NCI-H446 treated with DMSO at 0.1 percent for 48 hours (cell line): ENCODE measurements at regions not wholly inside any gene's neighbourhood (a gene's known extent, or its start where the extent isn't known, plus 50 kb on each side); places are given as distances from the start of the nearest gene placed in this dataset.

ENCODE experiments used
- DNase-seq: peaks from one replicate; lab custom pipeline; 2025; lab: John Stamatoyannopoulos, UW

DNA sequence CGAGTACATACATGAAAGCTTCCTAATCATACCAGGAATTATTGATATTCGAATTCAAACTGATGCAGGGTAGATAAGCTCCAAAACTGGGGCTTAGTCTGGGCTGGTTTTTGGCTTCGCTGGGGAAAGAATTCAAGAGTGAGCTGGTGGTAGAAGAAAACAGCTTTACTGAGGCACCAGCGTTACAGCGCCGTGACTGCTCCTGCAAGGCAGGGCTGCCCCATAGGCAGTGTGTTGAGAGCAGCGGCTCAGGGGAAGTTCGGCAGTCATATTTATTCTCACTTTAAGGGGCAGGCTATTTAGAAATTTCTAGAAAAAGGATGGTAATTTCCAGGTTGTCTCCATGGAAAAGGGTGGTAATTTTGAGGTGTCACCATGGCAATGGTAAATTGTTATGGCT, 292.6 kb upstream of the TCF4 start:
- DNase-seq: no peak

DNA sequence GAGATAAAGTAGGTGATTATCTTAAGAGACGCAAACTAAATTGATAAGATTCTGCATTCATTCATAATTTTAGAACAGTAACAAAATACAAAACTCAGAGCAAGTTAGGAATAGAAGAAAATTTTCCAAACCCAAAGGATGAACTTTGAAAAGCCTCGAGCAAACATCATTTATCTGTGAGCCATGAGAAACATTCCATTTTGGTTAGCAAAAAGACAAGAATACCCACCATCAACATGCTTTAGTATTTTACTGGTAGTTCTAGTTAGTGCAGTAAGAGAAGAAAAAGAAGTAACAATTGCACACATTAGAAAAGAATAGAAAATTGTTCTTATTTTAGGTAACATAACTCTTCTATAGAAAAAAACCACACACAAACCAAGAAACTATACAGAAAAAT, 291.3 kb upstream of the TCF4 start:
- no peak for DNase-seq

GRCh38 chr18:55878224-55878623, 290.2 kb upstream of the TCF4 start:
- DNase-seq: no peak

- DNase-seq: no peak
Measured at GRCh38 chr18:55877321-55877720, 289.3 kb upstream of the TCF4 start.

DNA sequence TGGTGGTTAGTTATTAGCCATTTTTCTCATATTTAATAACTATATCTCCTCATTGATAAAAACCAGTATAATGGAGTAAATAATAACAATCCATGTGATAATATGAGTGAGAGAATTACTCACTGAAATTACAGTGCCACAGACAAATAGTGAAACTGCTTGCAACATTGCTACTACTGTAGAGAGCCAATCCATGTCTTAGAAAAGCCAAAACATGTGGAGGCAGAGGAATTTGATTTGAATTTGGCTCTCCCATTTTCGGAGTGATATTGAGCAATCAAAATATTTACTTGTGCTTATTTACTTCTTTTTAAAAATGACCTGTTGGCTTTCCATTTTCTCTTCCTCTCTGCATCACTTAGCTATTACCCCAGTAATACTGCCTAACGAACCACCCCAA, 288.3 kb upstream of the TCF4 start:
- no peak for DNase-seq

GRCh38 chr18:55875371-55875901, 287.4 kb upstream of the TCF4 start:
- no peak for DNase-seq

- DNase-seq: no peak
Measured at GRCh38 chr18:55869556-55870501, 281.8 kb upstream of the TCF4 start.

DNA sequence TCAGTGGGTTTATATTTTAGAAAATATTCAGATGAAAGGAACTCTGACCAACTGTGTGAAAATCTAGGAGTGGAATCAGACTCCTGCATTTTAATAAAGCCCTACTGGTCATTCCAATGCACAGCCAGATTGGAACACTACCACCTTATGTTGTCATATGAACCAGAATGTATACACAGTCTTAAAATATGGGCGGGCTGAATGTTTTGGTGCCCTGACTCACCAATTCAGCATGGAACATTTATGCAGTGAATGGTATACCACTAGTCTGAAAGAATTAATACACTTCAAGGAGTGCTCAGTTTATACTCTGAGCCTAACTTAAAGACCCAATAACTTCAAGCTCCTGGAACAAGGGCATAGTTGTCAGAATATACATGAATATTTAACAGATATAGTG, 280.9 kb upstream of the TCF4 start:
- no peak for DNase-seq

DNA sequence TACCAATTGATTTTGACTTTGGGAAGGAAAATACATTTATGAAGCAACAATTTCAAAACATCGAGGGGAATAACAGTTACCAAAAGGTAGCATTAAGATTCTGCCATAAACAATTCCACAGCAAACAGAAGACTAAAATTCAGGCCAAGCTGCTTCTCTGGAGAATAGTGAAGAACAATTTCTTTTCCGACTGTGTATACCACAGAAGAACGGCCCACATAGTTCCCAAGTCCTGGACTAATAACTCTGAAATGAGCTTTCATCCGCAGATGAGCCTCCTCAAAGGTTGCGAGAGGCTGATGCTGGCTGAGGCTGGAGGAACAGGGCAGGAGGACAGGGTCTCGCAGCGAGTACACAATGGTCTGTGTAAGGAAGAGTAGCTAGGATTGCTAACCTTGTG, 278.9 kb upstream of the TCF4 start:
- DNase-seq: no peak

DNA sequence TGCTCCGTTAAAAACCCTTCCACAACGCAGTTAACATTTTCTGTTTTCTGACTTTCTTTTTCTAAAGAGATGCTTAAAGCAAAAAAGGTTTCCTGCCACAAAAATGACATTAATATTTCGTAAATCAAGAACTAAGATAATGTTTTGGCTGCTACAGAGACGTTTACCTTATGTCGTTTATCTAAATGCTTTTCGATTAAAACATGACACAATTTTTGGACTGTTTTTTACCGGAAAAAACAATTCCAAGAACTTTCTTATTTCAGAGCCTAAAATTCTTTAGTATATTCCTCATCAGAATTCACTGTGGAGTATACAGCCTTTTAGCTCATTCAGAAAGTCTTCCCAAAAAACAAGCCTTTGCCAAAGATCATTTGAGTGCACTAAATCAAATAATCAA, 278.0 kb upstream of the TCF4 start:
- DNase-seq: no peak

- DNase-seq: no peak
Measured at GRCh38 chr18:55864281-55864680, 276.3 kb upstream of the TCF4 start.

DNA sequence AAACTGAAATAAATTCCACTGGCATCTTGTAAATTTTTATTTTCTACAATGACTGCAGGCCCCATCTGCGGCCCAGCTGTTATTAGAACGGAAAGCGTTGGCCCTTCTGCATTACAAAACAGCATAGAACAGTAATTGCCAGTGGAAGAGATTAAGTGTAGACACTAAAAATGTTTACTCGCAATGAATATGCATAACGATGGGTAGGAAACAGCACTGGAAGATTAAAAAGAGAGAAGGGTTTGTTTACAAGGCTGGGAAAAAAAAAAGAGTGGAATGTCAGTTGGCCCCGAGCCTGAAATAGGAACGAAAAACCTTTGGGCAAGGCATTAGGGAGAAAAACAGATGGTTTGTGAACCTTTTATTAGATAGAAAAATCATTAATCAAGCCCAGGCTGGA, 275.9 kb upstream of the TCF4 start:
- peak; percentile 79 for DNase-seq

GRCh38 chr18:55863391-55863706, 275.4 kb upstream of the TCF4 start:
- DNase-seq: no peak

GRCh38 chr18:55862693-55863390, 274.9 kb upstream of the TCF4 start:
- DNase-seq: no peak

- DNase-seq: peak; percentile 35
Measured at GRCh38 chr18:55861266-55861665, 273.3 kb upstream of the TCF4 start.

GRCh38 chr18:55858661-55859515, 270.9 kb upstream of the TCF4 start:
- DNase-seq: no peak

GRCh38 chr18:55857956-55858355, 270.0 kb upstream of the TCF4 start:
- no peak for DNase-seq

DNA sequence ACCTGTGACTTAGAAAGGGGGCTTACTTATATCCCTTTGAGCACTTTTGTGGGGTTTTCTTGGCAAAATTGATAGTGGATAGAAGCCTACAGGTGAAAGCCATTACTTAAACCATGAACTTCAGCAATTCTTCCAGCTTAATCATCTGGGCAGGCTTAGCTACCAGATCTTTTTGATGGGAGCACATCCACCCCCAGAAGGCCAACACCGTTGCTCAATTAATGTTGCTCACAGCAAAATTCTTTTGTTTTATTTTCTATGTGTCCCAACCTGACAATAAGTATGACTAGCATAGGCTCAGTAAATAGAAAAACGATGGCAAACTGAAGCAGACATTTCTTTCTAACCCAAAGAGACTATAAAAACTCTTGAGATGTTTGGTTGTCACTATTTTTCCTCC, 269.4 kb upstream of the TCF4 start:
- no peak for DNase-seq

- DNase-seq: no peak
Measured at GRCh38 chr18:55856679-55857078, 268.7 kb upstream of the TCF4 start.

DNA sequence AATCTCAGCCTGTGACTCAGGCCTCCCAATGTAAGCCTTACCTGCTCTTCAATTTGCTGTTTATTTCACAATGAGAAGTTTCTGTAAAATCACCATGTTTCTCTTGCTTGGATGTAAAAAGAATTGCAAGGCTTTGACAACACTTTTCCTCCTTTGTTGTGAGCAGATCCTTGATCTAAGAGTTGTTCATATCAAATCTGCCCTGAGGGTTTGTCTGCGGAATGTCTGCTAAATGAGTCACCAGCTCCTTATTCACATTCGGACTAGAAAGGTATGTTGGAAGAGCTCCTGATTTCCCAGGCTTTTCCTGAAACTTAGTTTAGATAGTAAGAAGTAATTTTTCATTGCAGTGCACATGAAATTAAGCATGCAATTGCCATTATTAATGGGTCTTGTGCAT, 268.2 kb upstream of the TCF4 start:
- no peak for DNase-seq

DNA sequence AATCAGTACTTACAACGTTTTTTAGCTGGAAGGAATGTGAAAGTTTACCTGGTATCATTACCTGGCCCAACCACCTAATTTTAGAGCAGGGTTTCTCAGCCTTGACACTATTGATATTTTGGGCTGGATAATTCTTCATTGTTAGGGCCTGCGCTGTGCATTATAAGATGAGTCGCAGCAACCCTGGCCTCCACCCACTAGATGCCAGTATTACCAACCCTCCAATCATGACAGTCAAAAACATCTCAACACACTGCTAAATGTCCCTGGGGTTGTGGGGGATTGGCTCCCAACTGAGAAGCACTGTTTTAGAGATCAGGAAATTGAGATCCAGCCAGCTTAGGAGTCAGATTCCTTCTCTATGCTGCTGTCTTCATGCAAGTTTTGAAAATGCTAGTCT, 265.3 kb upstream of the TCF4 start:
- DNase-seq: no peak

- DNase-seq: peak; percentile 12
Measured at GRCh38 chr18:55850904-55851303, 262.9 kb upstream of the TCF4 start.
